Fibroblast of mammary gland (primary cell): ENCODE measurements at regions not wholly inside any gene's neighbourhood (a gene's known extent, or its start where the extent isn't known, plus 50 kb on each side); places are given as distances from the start of the nearest gene placed in this dataset.

Experiments
- DNase-seq: peaks from one replicate; pipeline ENCODE4 v3.0.0-alpha.2; 2010; ENCODE audit warnings: low read depth
- H3K4me3 ChIP-seq: 2 replicates; pipeline ENCODE4 v1.5.1; 2011; ENCODE audit warnings: low read depth, mild to moderate bottlenecking, low read length, moderate library complexity; ENCODE audit not compliant: control insufficient read depth
- TF ChIP-seq, protein P1 (sequence below): conservative IDR thresholded peaks from 2 replicates; pipeline ENCODE4 v1.5.1; 2011; ENCODE audit warnings: low read depth, low read length, inconsistent platforms; ENCODE audit not compliant: control insufficient read depth, insufficient read depth

DNA sequence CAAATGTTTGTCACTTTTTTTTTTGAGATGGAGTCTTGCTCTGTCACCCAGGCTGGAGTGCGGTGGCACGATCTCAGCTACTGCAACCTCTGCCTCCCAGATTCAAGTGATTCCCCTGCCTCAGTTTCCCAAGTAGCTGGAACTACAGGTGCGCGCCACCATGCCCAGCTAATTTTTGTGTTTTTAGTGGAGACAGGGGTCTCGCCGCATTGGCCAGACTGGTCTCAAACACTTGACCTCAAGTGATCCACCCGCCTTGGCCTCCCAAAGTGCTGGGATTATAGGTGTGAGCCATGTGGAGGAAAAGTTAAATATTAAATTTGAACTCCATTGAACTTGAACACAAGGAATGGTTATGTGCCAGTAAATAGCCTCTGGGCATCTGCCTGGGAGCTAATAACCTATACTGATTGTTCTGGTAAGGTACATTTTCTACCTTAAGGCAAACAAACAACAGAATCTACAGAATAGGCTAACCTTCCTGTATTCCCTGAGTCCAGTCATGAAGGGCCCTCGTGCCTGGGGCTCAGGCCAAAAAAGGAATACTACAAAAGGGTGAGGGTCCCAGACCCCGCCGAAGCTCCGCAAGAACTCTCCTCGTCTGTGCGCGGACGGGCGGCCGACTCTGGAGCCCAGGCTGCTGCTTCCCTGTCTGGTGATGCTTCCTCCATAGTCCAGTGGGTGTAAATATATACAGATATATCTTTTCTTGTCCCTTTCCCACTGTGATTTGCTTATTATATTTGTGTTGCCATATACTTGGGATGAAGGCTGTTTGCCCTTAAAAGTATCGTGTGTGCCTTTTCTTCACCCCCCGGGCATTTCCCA is 74.0 kb upstream of the EIF5 start:
- TF ChIP-seq, protein P1, sequence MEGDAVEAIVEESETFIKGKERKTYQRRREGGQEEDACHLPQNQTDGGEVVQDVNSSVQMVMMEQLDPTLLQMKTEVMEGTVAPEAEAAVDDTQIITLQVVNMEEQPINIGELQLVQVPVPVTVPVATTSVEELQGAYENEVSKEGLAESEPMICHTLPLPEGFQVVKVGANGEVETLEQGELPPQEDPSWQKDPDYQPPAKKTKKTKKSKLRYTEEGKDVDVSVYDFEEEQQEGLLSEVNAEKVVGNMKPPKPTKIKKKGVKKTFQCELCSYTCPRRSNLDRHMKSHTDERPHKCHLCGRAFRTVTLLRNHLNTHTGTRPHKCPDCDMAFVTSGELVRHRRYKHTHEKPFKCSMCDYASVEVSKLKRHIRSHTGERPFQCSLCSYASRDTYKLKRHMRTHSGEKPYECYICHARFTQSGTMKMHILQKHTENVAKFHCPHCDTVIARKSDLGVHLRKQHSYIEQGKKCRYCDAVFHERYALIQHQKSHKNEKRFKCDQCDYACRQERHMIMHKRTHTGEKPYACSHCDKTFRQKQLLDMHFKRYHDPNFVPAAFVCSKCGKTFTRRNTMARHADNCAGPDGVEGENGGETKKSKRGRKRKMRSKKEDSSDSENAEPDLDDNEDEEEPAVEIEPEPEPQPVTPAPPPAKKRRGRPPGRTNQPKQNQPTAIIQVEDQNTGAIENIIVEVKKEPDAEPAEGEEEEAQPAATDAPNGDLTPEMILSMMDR, result no peak
- peak overlapping the region; percentile 69 for H3K4me3 ChIP-seq

DNA sequence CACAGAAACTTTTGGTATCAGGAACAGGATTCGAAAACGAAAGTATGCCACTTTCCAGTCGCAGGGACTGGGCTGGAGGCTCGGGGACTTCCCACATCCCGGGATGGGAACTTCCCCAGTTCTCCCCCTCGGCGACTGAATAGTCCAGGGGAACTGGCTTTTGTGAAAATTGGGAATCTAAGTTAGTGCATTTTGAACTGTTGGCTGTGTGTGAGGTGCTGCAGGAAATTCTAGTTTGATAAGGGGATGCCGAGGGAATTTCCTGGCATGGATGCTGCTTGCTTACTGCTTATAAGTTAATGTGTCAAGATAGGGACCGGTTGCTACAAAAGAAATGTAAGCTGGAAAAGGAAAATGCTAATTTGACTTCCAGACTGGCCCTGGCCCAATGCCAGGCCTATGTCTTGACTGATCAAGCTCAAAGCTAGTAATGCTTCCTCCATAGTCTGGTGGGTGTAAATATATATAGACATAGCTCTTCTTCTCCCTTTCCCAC is 73.4 kb upstream of the EIF5 start:
- DNase-seq, result peak; percentile 36
- H3K4me3 ChIP-seq, result peak overlapping the region; percentile 69
- TF ChIP-seq, protein P1, result no peak

More for the DNA sequence above, 74.0 kb upstream of the EIF5 start:
- DNase-seq, result no peak

DNA sequence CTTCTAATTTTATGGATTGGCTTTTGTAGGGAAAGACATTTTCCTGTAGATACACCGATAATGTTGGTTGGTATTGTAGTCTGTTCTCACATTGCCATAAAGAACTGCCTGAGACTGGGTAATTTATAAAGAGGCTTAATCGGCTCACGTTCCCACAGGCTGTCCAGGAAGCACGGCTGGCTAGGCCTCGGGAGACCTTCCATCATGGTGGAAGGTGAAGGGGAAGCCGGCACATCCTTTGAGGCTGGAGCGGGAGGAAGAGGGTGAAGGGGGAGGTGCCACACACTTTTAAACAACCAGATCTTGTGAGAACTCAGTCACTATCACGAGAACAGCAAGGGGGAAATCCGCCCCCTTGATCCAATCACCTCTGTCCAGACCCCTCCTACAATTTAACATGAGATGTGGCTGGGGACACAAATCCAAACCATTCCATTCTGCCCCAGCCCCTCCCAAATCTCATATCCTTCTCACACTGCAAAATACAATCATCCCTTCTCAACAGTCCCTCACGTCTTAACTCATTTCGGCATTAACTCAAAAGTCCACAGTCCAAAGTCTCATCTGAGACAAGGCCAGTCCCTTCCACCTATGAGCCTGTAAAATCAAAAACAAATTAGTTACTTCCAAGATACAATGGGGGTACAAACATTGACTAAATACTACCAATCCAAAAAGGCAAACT is 66.7 kb upstream of the EIF5 start:
- TF ChIP-seq, protein P1, result no peak
- no peak overlapping the region for H3K4me3 ChIP-seq
- no peak for DNase-seq

DNA sequence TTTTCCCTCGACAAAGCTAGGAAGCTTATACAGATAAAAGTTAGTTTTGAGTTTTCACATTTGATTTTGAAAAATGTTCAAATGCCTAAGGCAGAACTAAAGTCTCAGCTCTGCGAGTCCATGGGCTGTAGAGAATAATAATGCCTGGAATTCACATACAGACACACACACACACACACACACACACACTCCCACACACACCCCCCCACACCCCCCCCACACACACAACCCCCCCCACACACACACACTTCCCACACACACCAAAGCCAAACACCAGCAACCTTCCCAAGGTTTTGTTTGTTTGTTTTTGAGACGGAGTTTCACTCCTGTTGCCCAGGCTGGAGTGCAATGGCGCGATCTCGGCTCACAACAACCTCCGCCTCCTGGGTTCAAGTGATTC is 62.8 kb upstream of the EIF5 start:
- H3K4me3 ChIP-seq, result no peak overlapping the region
- TF ChIP-seq, protein P1, result no peak
- no peak for DNase-seq

DNA sequence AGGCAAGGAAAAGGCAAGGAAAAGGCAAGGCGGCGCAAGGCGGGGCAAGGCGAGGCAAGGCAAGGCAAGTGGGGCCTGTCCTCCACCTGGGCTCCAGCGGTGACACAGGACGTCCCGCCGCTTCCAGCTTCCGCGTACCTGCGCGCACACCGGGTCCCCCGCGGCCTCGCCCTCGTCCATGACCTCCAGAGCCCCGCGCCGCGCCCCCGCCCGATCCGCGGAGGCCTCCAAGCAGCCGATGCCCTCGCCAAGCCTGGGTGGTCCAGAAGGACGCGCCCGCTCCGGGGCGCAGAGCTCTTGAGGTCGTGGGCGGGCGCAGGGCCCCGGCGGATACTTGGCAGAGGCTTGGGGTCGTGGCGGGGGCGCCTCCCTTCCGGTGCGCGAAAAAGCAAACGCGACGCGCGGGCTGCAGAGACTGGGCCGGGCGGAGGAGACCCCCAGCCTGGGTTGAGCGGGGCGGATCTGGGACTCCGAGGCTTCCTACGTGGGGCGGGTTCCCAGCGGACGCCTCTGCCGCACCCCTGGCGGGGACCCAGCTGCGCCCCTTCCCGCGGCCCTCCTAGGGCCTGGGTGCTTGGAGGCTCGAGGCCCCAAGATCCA is 60.8 kb upstream of the EIF5 start:
- DNase-seq, result no peak
- no peak overlapping the region for H3K4me3 ChIP-seq
- TF ChIP-seq, protein P1, result no peak

DNA sequence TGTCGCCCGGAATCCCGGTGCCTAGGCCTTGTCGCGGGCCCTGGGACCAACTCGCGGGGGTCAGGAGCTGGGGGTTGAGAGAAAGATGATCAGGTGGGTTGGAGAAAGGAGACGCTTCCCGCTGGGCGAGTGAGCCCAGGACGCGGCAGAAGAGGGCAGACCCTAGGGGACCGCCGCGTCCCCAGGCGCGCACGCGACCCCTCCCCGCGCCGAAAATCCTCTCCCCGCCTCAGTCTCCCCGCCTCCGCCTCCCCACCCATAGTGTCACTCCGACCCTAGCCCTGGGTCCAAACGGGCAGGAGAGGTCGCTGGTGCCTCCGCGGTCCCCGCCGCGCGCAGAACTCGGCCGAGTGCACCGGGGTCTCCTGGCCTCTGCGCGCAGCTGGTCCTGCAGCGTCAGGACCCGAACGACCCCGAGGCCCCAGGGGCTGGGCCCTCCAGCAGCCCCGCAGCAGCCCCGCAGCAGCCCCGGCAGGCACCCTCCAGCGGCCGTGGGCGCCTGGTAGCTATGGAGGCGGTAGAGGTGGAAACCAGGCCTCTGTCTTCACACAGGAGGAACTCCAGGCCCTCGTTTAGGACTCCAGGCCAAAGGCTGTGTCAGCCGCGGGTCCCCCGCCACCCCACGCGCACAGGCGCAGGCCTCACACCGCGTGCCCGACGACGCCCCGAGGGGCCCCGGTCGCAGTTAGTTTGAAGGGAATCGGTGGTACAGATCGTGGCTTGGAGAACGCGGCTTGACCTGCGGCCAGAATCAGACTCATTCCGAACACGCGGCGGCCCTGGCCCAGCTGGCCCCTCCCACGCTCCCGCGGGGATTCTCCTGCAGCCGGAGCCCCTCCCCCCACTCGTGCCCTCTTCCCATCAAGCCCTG is 60.1 kb upstream of the EIF5 start:
- TF ChIP-seq, protein P1, result no peak
- no peak overlapping the region for H3K4me3 ChIP-seq
- DNase-seq, result no peak
